Effector CD4-positive, alpha-beta T cell (primary cell): ENCODE measurements at regions not wholly inside any gene's neighbourhood (a gene's known extent, or its start where the extent isn't known, plus 50 kb on each side); places are given as distances from the start of the nearest gene placed in this dataset.
"Not testable (repeated sequence)": the region's sequence is repeated elsewhere in the genome, so short reads cannot be mapped to it uniquely, and the experiment has no call there.

ENCODE experiments used
- DNase-seq: peaks from one replicate; pipeline ENCODE4 v3.0.0-alpha.2; 2020

DNA sequence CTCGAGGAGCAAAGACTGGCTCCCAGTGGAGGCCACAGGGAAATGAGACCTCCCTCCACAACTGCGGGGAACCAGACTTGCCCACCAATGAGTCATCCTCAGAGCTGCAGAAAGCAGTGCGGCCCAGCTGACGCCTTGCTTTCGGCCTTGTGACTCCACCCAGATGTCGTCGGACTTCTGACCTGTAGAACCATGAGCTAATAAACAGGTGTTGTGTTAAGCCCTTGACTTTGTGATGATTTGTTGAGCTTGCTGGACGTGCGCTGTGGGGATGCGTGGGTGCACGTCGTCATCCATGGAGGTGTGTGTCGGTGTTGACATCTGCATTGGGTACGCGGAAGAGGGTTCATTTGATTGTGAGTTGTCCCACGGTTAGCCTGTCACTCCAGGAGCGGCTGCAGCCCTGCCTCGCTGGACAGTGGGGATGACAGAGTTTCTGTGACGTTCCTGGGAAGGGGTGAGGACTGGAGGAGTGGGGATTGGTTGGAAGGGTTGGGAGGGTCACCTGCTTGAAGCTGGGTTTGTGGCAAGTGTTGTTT is 154.1 kb downstream of the SH3BP4 start:
- no peak for DNase-seq

DNA sequence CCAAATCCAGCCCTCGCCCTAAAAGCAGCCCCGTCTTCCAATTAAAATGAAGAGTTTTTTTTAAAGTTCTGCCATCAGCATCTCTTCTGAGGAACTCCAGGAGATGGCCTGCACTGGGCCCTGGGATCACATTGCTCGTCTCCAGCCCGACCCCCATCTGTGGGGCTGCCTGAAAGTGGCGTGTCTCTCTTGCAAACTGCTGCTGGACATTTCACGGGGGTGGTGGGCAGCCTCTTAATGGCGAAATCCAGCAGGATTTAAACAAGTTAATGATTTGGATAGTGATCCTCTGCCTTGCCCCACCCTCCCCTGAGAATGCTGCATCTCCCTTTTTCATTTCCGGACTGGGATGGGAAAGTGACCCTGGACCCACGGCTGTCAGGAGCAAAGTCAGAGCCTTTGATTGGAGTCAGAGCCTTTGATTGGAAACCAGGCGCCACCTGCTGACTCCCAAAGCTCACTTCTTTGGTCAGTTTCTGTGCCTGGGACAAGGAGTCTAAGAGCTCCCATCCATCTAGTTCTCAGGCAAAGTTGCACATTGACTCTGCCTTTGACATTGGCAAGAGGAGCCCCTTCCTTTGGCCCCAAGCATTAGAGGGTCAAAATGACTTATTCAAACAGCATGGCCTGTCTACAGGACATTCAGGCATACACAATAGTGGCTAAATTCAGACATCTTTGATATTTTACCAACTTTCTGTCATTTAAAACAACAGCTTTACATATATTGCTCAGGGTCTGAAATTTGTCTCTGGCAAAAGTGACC is 155.2 kb downstream of the SH3BP4 start:
- no peak for DNase-seq

DNA sequence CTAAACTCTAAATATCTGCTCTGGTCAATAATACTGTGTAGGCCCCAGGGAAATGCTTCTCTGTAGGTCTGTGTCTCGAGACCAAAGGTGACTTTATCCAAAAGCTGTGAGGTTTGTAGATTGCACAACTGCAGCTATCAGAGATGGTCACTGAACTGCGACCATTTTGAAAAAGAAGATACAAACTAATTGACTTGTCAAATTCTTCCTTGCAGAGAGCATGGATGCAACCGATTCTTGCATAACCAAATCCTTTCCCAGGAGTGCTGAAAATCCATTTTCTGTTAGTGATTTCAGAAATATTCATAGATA is 155.8 kb downstream of the SH3BP4 start:
- DNase-seq: no peak

DNA sequence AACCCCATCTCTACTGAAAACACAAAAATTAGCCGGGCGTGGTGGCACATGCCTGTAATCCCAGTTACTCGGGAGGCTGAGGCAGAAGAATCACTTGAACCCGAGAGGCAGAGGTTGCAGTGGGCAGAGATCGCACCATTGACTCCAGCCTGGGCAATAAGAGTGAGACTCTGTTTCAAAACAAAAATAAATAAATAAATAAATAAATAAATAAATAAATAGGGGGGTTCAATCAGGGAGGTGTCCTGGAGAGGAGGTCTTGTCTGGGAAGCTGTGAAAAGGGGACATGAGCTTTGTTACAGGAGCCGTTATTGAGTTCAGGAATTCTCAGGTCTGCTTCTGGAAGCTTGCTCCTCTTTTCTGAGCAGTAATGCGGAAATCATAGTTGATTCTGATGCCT is 157.7 kb downstream of the SH3BP4 start:
- not testable (repeated sequence) for DNase-seq

DNA sequence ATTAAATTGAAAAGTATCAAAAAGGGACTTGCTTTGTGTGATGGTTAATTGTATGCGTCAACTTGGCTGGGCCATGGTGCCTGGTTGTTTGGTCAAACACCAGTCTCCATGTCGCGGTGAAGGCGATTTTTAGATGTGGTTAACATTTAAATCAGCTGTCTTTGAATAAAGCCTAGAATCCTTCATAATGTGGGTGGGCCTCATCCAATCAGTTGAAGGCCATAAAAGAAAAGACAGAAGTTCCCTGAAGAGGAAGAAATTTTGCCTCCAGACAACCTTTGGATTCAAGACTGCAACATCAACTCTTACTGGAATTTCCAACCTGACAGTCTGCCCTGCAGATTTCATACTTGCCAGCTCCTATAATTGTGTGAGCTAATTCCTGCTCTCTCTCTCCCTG is 160.5 kb downstream of the SH3BP4 start:
- DNase-seq: no peak

DNA sequence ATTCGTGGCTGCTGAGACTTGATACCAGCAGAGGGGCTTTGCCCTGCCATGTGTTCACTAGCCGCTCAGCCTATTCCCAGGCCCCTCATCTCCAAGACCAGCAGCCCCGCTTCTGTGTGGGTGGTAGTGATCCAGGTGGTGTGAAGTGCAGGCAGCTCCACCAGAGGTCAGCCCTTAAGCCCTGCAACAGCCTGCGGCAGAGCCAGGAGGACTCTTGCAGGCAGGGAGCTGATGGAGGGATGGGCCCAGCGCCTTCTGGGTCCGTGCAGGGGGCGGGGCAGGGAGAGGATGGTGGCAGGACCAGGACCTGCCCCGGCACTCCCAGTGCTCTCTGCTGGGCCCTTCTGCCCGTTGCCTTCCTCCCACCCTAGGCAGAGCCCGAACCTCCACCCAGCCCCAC is 162.0 kb downstream of the SH3BP4 start:
- DNase-seq: no peak

DNA sequence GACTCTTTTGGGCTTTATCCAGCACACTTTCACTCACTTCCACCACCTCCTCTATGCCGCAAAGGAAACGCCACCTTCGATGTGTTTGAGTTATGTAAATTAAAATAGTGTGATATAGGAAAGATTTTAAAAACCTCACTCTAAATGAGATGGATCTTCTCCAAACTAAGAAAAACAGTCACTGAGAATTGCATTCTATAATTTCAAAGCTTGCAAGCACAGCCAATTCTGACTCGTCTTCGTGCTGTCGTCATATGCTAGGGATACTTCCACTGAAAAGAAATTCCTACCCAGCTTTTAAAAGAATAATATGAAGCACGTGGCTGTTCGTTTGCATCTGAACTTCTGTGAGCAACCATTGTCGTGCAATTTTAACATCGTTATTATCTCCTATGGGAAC is 162.5 kb downstream of the SH3BP4 start:
- DNase-seq: no peak

DNA sequence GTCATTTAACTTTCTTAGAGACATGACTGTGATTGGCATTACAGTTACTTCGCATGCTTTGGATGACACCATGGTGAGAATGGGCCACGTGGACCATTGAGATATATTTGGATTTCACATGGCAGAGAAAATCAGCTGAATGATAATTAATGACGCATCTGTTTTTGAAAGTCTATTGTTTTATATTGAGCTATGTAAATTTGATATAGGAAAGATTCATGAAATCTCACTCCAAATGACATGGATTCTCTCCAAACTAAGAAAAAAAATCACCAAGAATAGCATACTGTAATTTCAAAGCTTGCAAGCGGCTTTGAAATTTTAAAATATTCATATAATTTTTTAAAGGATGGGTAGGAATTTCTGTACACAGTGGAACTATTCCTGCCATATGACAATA is 163.7 kb downstream of the SH3BP4 start:
- no peak for DNase-seq

DNA sequence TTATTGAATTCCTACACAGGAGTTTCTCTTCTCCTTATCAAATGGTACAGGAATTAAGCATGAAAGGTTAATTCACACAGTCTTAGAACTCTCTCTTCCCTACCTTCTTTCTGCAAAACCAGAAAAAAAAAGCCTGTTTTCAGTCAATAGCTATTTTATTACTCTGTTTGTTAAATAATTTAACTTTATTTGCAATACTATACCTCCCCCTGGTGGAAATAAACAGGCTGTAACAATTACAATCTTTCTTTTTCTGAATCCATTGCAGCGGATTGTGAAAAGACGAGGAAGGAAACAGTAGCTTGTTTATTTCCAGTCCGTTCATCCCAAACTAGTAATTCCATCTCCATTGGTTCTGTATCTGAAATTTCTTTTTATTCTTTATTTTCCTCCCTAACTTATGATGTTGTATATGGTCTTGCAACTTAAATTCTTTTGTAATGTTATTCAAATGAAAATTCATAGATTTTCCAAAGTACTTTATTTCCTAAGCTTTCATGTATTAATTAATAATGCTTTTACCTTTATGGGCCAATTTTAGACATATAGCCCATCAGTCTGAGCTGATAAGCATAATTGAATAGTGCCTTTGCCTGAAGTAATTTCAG is 165.2 kb downstream of the SH3BP4 start:
- DNase-seq: no peak

DNA sequence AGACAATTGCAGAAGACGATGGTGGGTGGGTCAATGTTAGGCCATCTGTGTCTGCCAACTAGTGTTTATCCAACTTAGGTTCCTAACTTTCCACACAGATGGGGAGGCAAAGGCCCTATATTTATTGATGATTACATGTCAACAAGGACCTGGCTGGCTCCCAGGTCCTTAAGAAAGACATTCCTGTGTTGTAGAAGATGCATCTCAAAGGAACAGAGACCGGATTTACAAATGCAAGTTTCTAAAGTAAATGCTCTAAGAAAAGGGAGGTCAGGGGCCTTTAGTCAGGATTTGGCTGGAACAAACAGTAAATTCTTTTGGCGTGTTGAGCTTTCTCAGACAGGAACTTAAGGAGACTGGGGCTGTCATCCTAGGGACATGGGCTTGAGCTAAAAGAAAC is 175.0 kb downstream of the SH3BP4 start:
- no peak for DNase-seq

DNA sequence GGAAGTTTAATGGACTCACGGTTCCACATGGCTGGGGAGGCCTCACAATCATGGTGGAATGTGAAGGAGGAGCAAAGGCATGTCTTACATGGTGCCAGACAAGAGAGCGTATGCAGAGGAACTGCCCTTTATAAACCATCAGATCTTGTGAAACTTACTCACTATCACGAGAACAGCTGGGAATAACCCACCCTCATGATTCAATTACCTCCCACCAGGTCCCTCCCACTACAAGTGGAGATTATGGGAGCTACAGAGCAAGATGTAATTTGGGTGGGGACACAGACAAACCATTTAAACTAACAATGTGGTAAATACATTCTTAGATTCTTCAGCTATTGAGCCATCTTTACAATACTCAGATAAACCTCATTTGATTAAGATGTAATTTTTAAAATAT is 176.1 kb downstream of the SH3BP4 start:
- DNase-seq: no peak

DNA sequence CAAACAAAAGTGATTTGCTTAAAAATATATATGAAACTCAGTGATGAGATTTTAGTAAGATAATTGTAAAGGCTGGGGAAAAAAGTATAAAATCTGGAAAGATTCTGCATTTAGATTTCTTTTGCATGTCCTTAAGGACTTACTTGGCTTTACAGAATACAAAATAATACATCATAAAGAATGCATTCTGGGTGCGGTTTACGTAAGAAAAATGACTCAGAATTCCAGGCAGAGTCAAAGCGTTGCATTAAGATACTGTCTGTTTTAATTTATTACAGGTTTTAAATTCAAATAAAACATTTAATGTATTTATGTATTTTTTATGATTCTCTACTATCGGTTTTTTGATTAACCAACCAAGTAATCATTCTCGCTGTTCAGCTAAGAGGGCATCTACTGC is 178.0 kb downstream of the SH3BP4 start:
- DNase-seq: no peak

DNA sequence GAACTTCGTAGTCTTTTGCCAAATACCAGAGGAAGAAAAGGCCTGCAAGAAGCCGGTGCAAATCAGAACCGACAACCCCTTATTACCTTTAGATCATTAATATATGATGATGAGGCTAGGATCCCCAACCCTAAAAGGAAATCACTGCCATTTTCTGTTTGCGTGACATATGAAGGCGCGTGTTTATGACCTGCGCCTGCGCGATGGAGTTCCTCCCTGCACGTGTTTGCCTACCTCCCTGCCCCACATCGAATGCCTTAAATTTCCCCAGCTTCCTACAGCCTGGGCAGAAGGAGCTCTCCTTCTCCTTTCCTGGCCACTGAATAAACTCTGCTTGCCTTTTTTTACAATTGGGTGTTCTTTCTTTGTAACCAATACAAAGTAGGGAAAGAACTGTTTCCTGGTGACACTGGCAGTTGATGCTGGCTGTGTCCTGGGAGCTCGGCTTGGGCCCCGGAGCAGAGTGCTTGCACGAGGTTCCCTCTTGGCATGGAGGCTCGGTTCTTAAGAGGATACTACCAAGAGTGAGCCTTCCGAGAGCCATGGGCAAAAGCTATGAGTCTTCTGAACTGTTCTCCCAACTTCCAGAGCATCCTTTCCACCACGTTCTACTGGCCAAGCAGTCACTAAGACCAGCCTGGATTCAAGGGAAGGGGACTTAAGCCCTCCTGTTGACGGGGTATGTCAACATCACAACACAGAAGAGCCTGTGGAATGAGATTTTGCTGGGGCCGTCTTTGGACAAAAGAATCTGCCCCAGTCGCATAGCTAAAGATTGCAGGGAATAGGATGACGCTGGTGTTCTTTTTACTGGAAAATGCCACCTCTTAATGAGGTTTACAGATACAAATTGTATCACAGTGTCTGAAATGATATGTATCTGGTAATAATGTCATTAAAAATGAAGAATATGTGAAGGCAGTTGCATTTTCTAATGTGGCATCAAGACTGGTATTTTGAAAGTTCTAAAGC is 179.8 kb downstream of the SH3BP4 start:
- DNase-seq: no peak

DNA sequence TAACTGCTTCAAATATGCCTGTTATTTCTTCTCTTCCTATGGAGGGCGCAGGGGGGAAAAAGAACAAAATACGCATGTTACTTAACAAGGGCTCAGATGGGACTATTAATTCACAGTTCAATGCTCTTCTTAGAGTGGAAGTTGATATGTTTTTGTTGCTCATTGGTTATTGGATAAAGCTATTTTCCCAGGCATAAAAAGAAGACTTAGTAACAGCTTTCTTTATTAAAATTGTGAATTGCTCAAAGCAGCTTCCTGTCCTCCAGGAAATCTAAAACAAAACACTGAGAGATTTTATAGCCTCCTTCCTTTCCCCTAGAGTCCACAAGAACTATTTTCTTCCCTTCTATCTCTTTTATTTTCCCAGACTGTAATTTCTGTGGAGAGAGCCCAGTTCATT is 180.8 kb downstream of the SH3BP4 start:
- no peak for DNase-seq

DNA sequence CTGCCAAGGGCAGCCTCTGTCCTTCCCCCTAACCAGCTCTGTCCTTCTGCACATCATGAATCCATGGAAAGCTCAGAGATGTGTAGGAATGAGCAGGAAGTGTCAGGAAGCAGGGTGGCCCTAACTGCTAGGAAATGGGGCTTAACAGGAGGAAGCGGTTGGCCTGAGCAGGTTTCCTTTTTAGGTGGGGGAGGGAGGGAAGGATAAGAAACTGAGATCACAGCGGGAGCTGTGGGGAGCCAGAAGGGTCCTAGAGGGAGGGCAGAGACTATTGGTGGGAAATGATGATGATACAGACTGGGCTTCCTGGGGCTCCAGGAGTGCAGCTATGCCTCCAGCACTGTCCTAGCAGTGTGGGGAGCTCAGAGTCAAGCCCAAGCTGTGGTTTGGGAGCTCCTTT is 182.0 kb downstream of the SH3BP4 start:
- no peak for DNase-seq

DNA sequence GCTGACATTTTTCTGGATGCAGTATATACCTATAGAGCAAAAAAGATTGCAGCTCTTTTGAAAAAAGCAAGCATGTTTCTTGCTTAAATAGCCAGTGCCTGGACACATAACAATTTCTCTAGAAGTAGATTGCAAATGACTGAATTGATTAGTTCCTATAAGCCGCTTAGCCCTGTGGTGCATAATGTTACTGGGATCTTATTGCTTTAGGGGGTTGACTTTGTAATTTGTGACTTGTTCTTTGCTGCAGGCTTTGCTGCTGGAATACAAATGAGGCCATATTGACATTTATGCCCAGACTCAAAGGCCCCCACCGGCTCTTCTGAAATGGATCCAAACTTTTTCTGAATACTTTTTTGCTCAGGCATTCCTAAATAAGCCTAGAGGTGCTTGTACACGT is 182.6 kb downstream of the SH3BP4 start:
- DNase-seq: no peak

DNA sequence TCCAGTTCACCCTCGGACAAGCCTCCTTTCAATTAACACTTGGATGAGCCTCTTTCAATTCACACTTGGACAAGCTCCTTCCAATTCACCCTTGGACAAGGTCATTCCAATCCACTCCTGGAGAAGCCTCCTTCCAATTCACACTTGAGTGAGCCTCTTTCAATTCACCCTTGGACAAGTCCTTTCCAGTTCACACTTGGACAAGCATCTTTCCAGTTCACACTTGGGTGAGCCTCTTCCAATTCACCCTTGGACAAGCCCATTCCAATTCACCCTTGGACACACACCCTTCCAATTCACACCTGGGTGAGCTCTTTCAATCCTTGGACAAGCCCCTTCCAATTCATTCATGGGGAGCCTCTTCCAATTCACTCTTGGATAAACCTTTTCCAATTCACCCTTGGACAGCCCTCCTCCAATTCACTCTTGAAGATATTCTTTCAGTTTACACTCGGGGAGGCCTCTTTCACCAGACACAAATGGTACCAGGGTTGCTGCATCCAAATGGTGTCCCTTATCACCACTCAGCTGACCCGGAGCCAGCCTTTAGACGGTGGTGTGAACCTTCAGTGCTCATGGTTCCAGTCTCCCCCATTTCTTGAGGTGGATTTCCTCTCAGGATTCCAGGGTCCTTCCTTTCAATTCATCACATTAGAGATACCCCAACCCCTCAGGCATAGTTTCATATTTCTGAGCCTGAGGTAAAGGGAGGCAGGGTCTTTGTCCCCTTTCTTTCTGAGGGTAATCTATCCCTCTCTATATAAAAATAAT is 183.6 kb downstream of the SH3BP4 start:
- DNase-seq: no peak

DNA sequence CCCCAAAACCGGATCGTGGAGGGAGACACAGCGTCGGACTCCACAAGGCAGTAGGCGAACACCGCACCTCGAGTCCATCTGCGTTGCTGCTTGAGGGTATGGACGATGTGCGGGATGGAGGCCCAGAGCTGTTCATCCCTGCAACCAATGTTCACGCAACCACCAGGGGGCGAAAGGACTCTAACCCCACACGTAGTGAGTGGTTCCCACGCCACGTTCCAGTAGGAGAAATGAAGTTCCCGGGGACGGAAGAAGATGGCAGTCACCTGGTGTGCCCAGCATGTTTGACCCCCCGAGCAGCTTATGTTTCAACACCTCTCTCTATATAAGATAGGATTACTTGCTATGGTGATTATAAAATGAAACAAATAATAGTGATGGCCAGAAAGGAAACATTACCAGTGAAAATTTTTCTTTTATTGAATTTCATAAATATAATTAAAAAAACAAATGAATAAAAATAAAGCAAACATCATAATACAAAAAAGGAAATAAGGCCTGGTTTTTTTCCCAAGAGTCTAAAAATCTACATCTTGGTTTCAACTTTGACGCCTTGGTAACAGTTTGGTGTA is 184.3 kb downstream of the SH3BP4 start:
- no peak for DNase-seq

DNA sequence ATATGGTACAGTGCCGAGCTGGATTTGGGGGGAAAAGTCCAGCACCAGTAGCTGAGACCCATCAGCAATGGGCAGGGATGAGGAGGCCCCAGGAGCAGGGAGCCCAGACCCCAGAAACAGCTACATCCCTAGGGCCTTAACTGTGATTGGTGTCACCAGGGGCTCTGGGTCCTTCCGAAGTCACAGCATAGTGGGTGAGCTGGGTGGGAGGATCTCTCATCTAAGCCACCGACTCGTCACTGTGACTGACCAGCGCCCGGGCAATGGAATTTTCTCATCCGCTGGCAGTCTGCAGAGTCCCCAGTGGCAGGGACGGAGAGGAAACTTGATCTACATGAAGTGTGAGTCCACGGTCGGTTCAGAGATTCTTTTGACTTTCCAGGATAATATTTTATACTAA is 186.5 kb downstream of the SH3BP4 start:
- no peak for DNase-seq

DNA sequence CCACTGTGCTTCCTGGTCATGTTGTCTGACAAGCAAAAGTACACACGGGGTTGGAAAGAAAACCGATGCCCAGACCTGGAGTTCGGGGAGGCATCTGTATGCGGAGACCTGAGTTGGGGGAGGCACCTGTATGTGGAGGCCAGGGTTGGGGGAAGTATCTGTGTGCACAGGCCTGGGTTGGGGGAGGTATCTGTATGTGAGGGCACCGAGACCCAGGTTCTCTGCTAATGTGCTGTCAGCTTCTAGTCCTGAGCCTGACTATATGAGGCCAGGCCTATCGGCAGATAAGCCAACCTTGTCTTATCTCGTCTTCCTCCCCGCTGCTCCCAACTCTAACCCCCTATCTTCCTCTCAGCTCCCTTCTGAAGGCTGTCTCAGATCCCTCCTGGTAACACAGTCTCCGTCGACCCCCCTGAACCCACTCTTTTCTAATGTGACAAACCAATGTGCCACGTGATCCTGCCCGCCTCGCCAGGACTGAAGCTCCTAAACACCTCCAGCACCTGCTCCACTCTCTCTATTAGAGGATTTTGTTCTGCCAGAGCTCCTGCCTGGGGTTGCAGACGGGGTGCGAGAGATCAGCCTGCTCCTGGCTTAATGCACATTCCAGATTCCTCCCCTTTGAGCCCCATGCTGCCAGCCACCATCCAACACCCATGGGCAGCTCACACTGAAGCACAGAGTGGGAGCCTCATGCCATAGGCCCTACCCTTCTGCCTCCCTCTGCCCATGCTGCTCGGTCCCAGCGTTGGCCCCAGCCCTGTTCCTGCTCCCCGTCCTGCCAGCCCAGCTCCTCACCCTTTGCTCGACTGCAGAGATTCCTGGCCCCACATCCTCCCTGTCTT is 188.4 kb downstream of the SH3BP4 start:
- DNase-seq: no peak

DNA sequence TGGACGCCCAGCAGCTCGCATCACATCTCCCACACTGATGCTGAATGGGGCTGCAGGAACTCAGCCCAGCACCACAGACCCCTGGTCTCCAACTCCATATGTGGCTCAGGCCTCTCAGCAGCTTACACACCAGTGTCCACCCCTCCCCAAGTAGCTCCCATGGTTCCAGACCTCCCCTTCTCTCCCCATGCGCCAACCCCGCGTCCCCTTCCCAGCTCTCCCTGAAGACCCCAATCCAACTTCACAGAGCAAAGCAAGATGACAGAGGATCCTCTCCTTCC is 188.9 kb downstream of the SH3BP4 start:
- DNase-seq: no peak
